GM23338 (cell line): ENCODE measurements at regions not wholly inside any gene's neighbourhood (a gene's known extent, or its start where the extent isn't known, plus 50 kb on each side); places are given as distances from the start of the nearest gene placed in this dataset.

Experiments
- ATAC-seq: fragments of 200-7000 bp; cut with Tn5 transposase; 3 replicates; pipeline ENCODE4 v1.9.1; 2020
- DNase-seq: peaks from one replicate; pipeline ENCODE4 v3.0.0-alpha.2; 2015; ENCODE audit warnings: low spot score
- H2AFZ ChIP-seq: fragments of 200-600 bp; sonication (generic); 2 replicates; pipeline ENCODE4 v1.8.0; 2016; ENCODE audit warnings: antibody characterized with exemption, mild to moderate bottlenecking, moderate library complexity
- H3F3A ChIP-seq: fragments of 200-600 bp; sonication (generic); replicated peaks from 2 replicates; pipeline ENCODE4 v1.8.0; 2017; ENCODE audit warnings: antibody characterized with exemption, mixed run types, low read depth
- H3K27ac ChIP-seq: fragments of 200-600 bp; sonication (generic); 2 replicates; pipeline ENCODE4 v1.6.1; 2016; ENCODE audit warnings: low read depth
- H3K27me3 ChIP-seq: fragments of 200-600 bp; sonication (generic); 2 replicates; pipeline ENCODE4 v1.8.0; 2016; ENCODE audit warnings: mild to moderate bottlenecking, mixed run types, moderate library complexity; ENCODE audit not compliant: insufficient read depth
- H3K36me3 ChIP-seq: fragments of 200-600 bp; sonication (generic); 2 replicates; pipeline ENCODE4 v1.8.0; 2016; ENCODE audit warnings: mild to moderate bottlenecking; ENCODE audit not compliant: insufficient read depth
- H3K4me1 ChIP-seq: fragments of 200-600 bp; sonication (generic); 2 replicates; pipeline ENCODE4 v1.8.0; 2016; ENCODE audit warnings: mild to moderate bottlenecking, moderate library complexity; ENCODE audit not compliant: insufficient read depth
- H3K4me2 ChIP-seq: fragments of 200-600 bp; sonication (generic); 2 replicates; pipeline ENCODE4 v1.7.1; 2017; ENCODE audit warnings: mixed run types
- H3K4me3 ChIP-seq: fragments of 200-600 bp; sonication (generic); 2 replicates; pipeline ENCODE4 v1.6.1; 2016; ENCODE audit warnings: mixed run types
- H3K79me2 ChIP-seq: fragments of 200-600 bp; sonication (generic); replicated peaks from 2 replicates; pipeline ENCODE4 v1.8.0; 2017; ENCODE audit warnings: mild to moderate bottlenecking; ENCODE audit not compliant: insufficient read depth
- H3K9me2 ChIP-seq: fragments of 200-600 bp; sonication (generic); 2 replicates; pipeline ENCODE4 v1.8.0; 2017; ENCODE audit not compliant: insufficient read depth
- H4K20me1 ChIP-seq: fragments of 200-600 bp; sonication (generic); replicated peaks from 2 replicates; pipeline ENCODE4 v1.8.0; 2017; ENCODE audit warnings: mild to moderate bottlenecking; ENCODE audit not compliant: insufficient read depth
- H3K27ac Mint-ChIP-seq: 2 replicates; pipeline ENCODE4 v1.8.0; 2020; ENCODE audit warnings: inconsistent platforms, mild to moderate bottlenecking, moderate library complexity, mixed read lengths
- H3K27me3 Mint-ChIP-seq: 3 replicates; pipeline ENCODE4 v1.8.0; 2022; ENCODE audit warnings: low read depth, mild to moderate bottlenecking, moderate library complexity, mixed read lengths, inconsistent platforms; ENCODE audit not compliant: insufficient read depth, poor library complexity
- H3K36me3 Mint-ChIP-seq: 3 replicates; pipeline ENCODE4 v1.8.0; 2021; ENCODE audit warnings: low read depth, mild to moderate bottlenecking, inconsistent platforms, moderate library complexity, mixed read lengths
- H3K4me1 Mint-ChIP-seq: 3 replicates; pipeline ENCODE4 v1.8.0; 2020; ENCODE audit warnings: mild to moderate bottlenecking, inconsistent platforms, mixed read lengths
- H3K4me3 Mint-ChIP-seq: 3 replicates; pipeline ENCODE4 v1.8.0; 2021; ENCODE audit warnings: moderate library complexity, mild to moderate bottlenecking, inconsistent platforms, mixed read lengths
- H3K9me3 Mint-ChIP-seq: 3 replicates; pipeline ENCODE4 v1.8.0; 2020; ENCODE audit warnings: moderate library complexity, mild to moderate bottlenecking, inconsistent platforms, mixed read lengths
- CREB1 ChIP-seq: fragments of 250-450 bp; sonication (Bioruptor Pico); IDR thresholded peaks from 2 replicates; pipeline ENCODE4 v1.5.0; 2020; ENCODE audit warnings: low read depth, mild to moderate bottlenecking, moderate library complexity
- EZH2 ChIP-seq: fragments of 200-600 bp; sonication (generic); IDR thresholded peaks from one replicate; pipeline ENCODE4 v1.8.0; 2017; ENCODE audit warnings: antibody characterized with exemption, mild to moderate bottlenecking, low read depth; ENCODE audit not compliant: unreplicated experiment
- EZH2phosphoT487 ChIP-seq: fragments of 200-600 bp; sonication (generic); IDR thresholded peaks from one replicate; pipeline ENCODE4 v1.8.1; 2018; ENCODE audit warnings: antibody characterized with exemption; ENCODE audit not compliant: unreplicated experiment
- POLR2AphosphoS5 ChIP-seq: IDR thresholded peaks from 2 replicates; pipeline ENCODE4 v1.6.1; 2016; ENCODE audit warnings: antibody characterized with exemption, low read depth
- ZNF462 ChIP-seq: fragments of 250-450 bp; sonication (Bioruptor Pico); IDR thresholded peaks from 2 replicates; pipeline ENCODE4 v1.5.0; 2020; ENCODE audit warnings: mild to moderate bottlenecking, moderate library complexity
- TF ChIP-seq, protein P1 (sequence below), 2 experiments: fragments of 200-600 bp in 1 of 2; sonication (generic) in 1 of 2; conservative IDR thresholded peaks; 2 replicates each; pipeline versions ENCODE4 v1.5.1 to v1.6.1; 2016 to 2017; ENCODE audit warnings: antibody characterized with exemption in 2 of 2, low read depth in 2 of 2, mild to moderate bottlenecking in 2 of 2, moderate library complexity in 1 of 2

GRCh38 chr22:22098457-22099193 lies 116.0 kb upstream of the TOP3B start:
- H3F3A ChIP-seq: no peaks in the 10 kb centered on the region
- H3K27me3 Mint-ChIP-seq: peaks cover 85% of the 10 kb centered on the region
- H3K9me3 Mint-ChIP-seq: 0 out of 3 replicates have a peak, but pooled peaks cover 2% of the 10 kb centered on the region
- DNase-seq: no peak
- H3K27me3 ChIP-seq: peaks cover 100% of the 10 kb centered on the region
- no peak for ATAC-seq
- no peaks in the 10 kb centered on the region for H3K79me2 ChIP-seq
- no peaks in the 10 kb centered on the region for H3K36me3 ChIP-seq
- no peak overlapping the region; the same call in 1 of the 2 replicates for H3K27ac Mint-ChIP-seq
- no peak overlapping the region for H3K4me2 ChIP-seq
- no peak overlapping the region for H3K4me3 ChIP-seq
- H4K20me1 ChIP-seq: peaks cover 3% of the 10 kb centered on the region
- H3K4me1 ChIP-seq: no peaks in the 10 kb centered on the region
- H2AFZ ChIP-seq: no peak overlapping the region
- H3K36me3 Mint-ChIP-seq: no peaks in the 10 kb centered on the region
- no peaks in the 10 kb centered on the region for H3K4me1 Mint-ChIP-seq
- H3K9me2 ChIP-seq: no peaks in the 10 kb centered on the region
- H3K4me3 Mint-ChIP-seq: no peak overlapping the region
- H3K27ac ChIP-seq: no peak overlapping the region
- TF ChIP-seq EZH2 (no peak), ZNF462 (no peak), EZH2phosphoT487 (no peak), POLR2AphosphoS5 (no peak), CREB1 (CRISPR knock-in tag) (no peak)
- TF ChIP-seq, protein P1, sequence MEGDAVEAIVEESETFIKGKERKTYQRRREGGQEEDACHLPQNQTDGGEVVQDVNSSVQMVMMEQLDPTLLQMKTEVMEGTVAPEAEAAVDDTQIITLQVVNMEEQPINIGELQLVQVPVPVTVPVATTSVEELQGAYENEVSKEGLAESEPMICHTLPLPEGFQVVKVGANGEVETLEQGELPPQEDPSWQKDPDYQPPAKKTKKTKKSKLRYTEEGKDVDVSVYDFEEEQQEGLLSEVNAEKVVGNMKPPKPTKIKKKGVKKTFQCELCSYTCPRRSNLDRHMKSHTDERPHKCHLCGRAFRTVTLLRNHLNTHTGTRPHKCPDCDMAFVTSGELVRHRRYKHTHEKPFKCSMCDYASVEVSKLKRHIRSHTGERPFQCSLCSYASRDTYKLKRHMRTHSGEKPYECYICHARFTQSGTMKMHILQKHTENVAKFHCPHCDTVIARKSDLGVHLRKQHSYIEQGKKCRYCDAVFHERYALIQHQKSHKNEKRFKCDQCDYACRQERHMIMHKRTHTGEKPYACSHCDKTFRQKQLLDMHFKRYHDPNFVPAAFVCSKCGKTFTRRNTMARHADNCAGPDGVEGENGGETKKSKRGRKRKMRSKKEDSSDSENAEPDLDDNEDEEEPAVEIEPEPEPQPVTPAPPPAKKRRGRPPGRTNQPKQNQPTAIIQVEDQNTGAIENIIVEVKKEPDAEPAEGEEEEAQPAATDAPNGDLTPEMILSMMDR (conservative IDR thresholded peaks at IDR 0.05; ENCODE audit: low read depth in 2 of 2): no peak
